ENCODE measurements at regions not wholly inside any gene's neighbourhood (a gene's known extent, or its start where the extent isn't known, plus 50 kb on each side); places are given as distances from the start of the nearest gene placed in this dataset.

- TF ChIP-seq CTCF (IDR thresholded peaks at IDR 0.05; ENCODE audit: unreplicated experiment) = no peak
- no peak for DNase-seq (ENCODE audit: unreplicated experiment)
- H3K4me3 Mint-ChIP-seq (ENCODE audit: unreplicated experiment) = no peak overlapping the region
- CTCF ChIA-PET = interaction anchor here (0.9 kb wide), 1 partner anchor 20 kb away, joined by 5 read pairs; no protein-coding TSS in a partner anchor
- intact Hi-C loops (cut with micrococcal nuclease) = no loop called here
- H3K4me1 Mint-ChIP-seq (ENCODE audit: insufficient read depth, unreplicated experiment) = no peaks in the 10 kb centered on the region
- POLR2A ChIA-PET = no interaction called here
- H3K27me3 Mint-ChIP-seq (ENCODE audit: insufficient read depth, unreplicated experiment) = no peaks in the 10 kb centered on the region
- no TSS peak for BruUV-seq (replicated peaks)
- H3K9me3 Mint-ChIP-seq (ENCODE audit: unreplicated experiment) = no peaks in the 10 kb centered on the region
- H3K36me3 Mint-ChIP-seq (ENCODE audit: insufficient read depth, unreplicated experiment) = no peaks in the 10 kb centered on the region
- H3K27ac Mint-ChIP-seq (ENCODE audit: low read depth, unreplicated experiment) = no peak overlapping the region
Measured at GRCh38 chr21:39098696-39099200, 84.5 kb downstream of the PSMG1 start.

- intact Hi-C loops (cut with micrococcal nuclease) = no loop called here
- TF ChIP-seq CTCF (IDR thresholded peaks at IDR 0.05; ENCODE audit: unreplicated experiment) = no peak
- no peaks in the 10 kb centered on the region for H3K27me3 Mint-ChIP-seq (ENCODE audit: insufficient read depth, unreplicated experiment)
- no peaks in the 10 kb centered on the region for H3K36me3 Mint-ChIP-seq (ENCODE audit: insufficient read depth, unreplicated experiment)
- H3K9me3 Mint-ChIP-seq (ENCODE audit: unreplicated experiment) = no peaks in the 10 kb centered on the region
- BruUV-seq (replicated peaks) = no TSS peak
- no peaks in the 10 kb centered on the region for H3K4me1 Mint-ChIP-seq (ENCODE audit: insufficient read depth, unreplicated experiment)
- H3K27ac Mint-ChIP-seq (ENCODE audit: low read depth, unreplicated experiment) = no peak overlapping the region
- no peak overlapping the region for H3K4me3 Mint-ChIP-seq (ENCODE audit: unreplicated experiment)
- DNase-seq (ENCODE audit: unreplicated experiment) = no peak
- ChIA-PET POLR2A (no interaction called here), CTCF (no interaction called here)
Measured at GRCh38 chr21:39097981-39098380, 85.3 kb downstream of the PSMG1 start.

GRCh38 chr21:39097335-39097861, 85.9 kb downstream of the PSMG1 start:
- Mint-ChIP-seq H3K4me3 (ENCODE audit: unreplicated experiment) (no peak overlapping the region), H3K27ac (ENCODE audit: low read depth, unreplicated experiment) (no peak overlapping the region), H3K4me1 (ENCODE audit: insufficient read depth, unreplicated experiment) (no peaks in the 10 kb centered on the region), H3K27me3 (ENCODE audit: insufficient read depth, unreplicated experiment) (no peaks in the 10 kb centered on the region), H3K9me3 (ENCODE audit: unreplicated experiment) (no peaks in the 10 kb centered on the region), H3K36me3 (ENCODE audit: insufficient read depth, unreplicated experiment) (no peaks in the 10 kb centered on the region)
- intact Hi-C loops (cut with micrococcal nuclease) = no loop called here
- BruUV-seq (replicated peaks) = no TSS peak
- no peak for TF ChIP-seq CTCF (IDR thresholded peaks at IDR 0.05; ENCODE audit: unreplicated experiment)
- ChIA-PET POLR2A (no interaction called here), CTCF (no interaction called here)
- no peak for DNase-seq (ENCODE audit: unreplicated experiment)

- intact Hi-C loops (cut with micrococcal nuclease) = no loop called here
- no peaks in the 10 kb centered on the region for H3K27me3 Mint-ChIP-seq (ENCODE audit: insufficient read depth, unreplicated experiment)
- TF ChIP-seq CTCF (IDR thresholded peaks at IDR 0.05; ENCODE audit: unreplicated experiment) = no peak
- no peaks in the 10 kb centered on the region for H3K9me3 Mint-ChIP-seq (ENCODE audit: unreplicated experiment)
- no peak overlapping the region for H3K4me3 Mint-ChIP-seq (ENCODE audit: unreplicated experiment)
- ChIA-PET CTCF (no interaction called here), POLR2A (interaction anchor here (0.7 kb wide), 1 partner anchor 75 kb away, joined by 3 read pairs; no protein-coding TSS in a partner anchor)
- no peak overlapping the region for H3K27ac Mint-ChIP-seq (ENCODE audit: low read depth, unreplicated experiment)
- BruUV-seq (replicated peaks) = no TSS peak
- no peaks in the 10 kb centered on the region for H3K4me1 Mint-ChIP-seq (ENCODE audit: insufficient read depth, unreplicated experiment)
- no peak for DNase-seq (ENCODE audit: unreplicated experiment)
- no peaks in the 10 kb centered on the region for H3K36me3 Mint-ChIP-seq (ENCODE audit: insufficient read depth, unreplicated experiment)
Measured at GRCh38 chr21:39096754-39097153, 86.5 kb downstream of the PSMG1 start.
